ENCODE measurements at regions not wholly inside any gene's neighbourhood (a gene's known extent, or its start where the extent isn't known, plus 50 kb on each side); places are given as distances from the start of the nearest gene placed in this dataset.

DNA sequence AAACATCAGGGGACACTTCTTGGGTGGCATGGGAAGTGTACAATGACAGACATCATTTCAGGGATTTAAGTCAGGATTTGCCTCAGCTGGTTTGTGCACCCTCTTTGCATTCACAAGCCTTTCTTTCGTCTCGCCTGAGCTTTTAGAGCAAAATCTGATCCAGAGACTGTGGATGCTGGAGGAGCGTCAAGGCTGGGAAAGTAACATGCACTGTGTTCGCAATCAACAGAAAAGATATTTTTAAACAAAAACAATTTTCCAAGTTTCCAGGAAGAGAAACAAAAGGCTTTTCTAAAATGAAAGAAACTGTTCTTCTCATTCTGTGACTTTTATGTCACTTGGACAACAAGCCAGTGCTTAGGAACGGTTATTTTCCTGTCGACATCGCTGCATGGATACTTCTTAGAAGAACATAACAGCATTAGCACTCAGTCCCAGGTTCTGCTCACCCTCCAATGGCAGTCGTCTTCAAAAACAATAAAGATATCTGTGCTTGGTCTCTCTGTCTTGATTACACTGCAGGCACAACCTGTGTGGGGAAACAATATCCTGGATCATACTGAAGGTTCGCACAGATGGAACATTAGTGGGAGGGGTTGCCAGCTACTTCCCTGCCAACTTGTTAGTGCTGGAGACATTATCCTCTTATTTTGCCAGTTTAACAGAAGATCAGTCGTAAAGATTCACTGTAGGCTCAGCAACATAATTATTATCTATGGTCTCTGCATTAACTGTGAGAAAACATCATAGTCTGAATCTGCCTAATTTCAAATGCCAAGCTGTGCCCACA, 403.3 kb upstream of the ATP2B1 start:
- Histone ChIP-seq H3K27ac (peak overlapping the region in 2 of 12 donors; percentile 6 to 47), H3K4me3 (peak overlapping the region in 4 of 12 donors; percentile 3 to 14 (median 10)), H3K27me3 (no peaks in the 10 kb centered on the region), H3K9me3 (no peaks in the 10 kb centered on the region), H3K4me1 (peaks cover 0 to 13% (median 0%) of the 10 kb centered on the region in 12 donors), H3K36me3 (no peaks in the 10 kb centered on the region)
- 49 to 61% (median 53%) methylated on average over 10 of the region's 10 CpGs for WGBS, 4 donors
- no peak for DNase-seq
- TF ChIP-seq, protein P1, sequence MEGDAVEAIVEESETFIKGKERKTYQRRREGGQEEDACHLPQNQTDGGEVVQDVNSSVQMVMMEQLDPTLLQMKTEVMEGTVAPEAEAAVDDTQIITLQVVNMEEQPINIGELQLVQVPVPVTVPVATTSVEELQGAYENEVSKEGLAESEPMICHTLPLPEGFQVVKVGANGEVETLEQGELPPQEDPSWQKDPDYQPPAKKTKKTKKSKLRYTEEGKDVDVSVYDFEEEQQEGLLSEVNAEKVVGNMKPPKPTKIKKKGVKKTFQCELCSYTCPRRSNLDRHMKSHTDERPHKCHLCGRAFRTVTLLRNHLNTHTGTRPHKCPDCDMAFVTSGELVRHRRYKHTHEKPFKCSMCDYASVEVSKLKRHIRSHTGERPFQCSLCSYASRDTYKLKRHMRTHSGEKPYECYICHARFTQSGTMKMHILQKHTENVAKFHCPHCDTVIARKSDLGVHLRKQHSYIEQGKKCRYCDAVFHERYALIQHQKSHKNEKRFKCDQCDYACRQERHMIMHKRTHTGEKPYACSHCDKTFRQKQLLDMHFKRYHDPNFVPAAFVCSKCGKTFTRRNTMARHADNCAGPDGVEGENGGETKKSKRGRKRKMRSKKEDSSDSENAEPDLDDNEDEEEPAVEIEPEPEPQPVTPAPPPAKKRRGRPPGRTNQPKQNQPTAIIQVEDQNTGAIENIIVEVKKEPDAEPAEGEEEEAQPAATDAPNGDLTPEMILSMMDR (IDR thresholded peaks at IDR 0.05) = no peak
- no peak for TF ChIP-seq POLR2A (IDR thresholded peaks at IDR 0.05)
- intact Hi-C loops (cut with DNase I) = no loop called here
- peak in 1 of 4 donors; percentile 20 for ATAC-seq

DNA sequence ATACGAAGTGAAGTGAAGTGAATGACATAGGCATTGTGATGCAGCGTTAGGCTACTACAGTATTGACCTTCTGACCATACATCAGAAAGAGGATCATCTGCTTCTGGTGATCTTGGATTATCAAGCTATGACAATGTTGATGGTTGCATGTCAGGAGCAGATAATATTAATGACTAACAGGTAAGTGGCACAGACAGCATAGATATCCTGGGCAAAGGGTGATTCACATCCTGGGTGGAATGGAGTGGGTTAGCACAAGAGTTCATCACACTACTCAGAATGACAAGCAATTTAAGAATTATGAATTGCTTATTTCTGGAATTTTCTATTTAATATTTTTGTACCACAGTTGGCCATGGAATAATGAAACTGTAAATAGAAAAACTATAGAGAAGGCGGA, 397.9 kb upstream of the ATP2B1 start:
- no peak for DNase-seq
- Histone ChIP-seq H3K27ac (no peak overlapping the region), H3K9me3 (no peaks in the 10 kb centered on the region), H3K4me3 (no peak overlapping the region), H3K4me1 (peaks cover 0 to 6% (median 0%) of the 10 kb centered on the region in 12 donors), H3K27me3 (no peaks in the 10 kb centered on the region), H3K36me3 (no peaks in the 10 kb centered on the region)
- 96 to 97% (median 97%) methylated on average over 3 of the region's 3 CpGs for WGBS, 4 donors
- no peak for TF ChIP-seq POLR2A (IDR thresholded peaks at IDR 0.05)
- TF ChIP-seq, protein P1 (IDR thresholded peaks at IDR 0.05) = no peak
- intact Hi-C loops (cut with DNase I) = loop anchor here in 4 of 10 donors (5.0 to 10.0 kb wide), 3 partner anchors 408 to 564 kb away; no protein-coding TSS in a partner anchor
- ATAC-seq = no peak

DNA sequence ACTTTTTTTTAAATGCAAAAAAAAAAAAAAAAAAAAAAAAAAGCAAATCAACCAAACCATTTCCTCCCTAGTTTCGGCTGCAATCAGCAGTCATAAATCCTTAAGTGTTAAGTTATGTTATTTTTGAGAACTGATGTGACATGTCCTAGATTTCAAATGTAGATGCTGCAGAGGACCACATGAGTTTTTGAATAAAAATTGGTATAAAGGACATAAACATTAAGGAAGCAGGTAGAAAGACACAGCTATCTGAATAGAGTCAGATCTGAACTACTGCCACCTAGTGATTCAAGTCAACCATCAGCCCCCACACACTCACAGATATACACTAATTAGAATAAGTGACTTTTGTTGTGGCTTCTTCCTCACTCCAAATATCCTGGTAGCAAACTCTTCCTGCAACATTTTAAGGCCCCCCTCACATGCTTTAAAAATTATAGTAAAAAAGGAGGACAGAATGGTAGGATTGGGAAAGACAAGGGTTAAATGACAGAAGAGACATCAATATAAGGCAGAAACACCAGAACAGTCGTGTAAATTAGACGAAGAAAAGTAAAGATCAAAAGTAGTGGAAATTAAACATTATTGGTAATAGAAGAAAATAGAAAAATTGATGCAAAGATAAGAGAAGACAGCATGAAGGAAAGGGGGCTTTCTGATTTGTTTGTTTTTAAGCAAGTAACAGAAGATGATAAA, 394.5 kb upstream of the ATP2B1 start:
- H3K4me1 ChIP-seq = peaks cover 0 to 4% (median 0%) of the 10 kb centered on the region in 12 donors
- DNase-seq (no peak), ATAC-seq (peak in 2 of 4 donors; percentile 46 to 53)
- TF ChIP-seq, protein P1 (IDR thresholded peaks at IDR 0.05) = peak in 11 of 12 donors; percentile 12 to 61 (median 39)
- TF ChIP-seq POLR2A (IDR thresholded peaks at IDR 0.05) = no peak
- WGBS, 4 donors = 83 to 89% (median 87%) methylated on average over 3 of the region's 3 CpGs
- H3K9me3 ChIP-seq = no peaks in the 10 kb centered on the region
- no peak overlapping the region for H3K4me3 ChIP-seq
- H3K27ac ChIP-seq = no peak overlapping the region
- intact Hi-C loops (cut with DNase I) = loop anchor here in 9 of 10 donors (2.0 to 10.0 kb wide), 5 partner anchors 412 to 561 kb away; no protein-coding TSS in a partner anchor
- H3K27me3 ChIP-seq = no peaks in the 10 kb centered on the region
- no peaks in the 10 kb centered on the region for H3K36me3 ChIP-seq

DNA sequence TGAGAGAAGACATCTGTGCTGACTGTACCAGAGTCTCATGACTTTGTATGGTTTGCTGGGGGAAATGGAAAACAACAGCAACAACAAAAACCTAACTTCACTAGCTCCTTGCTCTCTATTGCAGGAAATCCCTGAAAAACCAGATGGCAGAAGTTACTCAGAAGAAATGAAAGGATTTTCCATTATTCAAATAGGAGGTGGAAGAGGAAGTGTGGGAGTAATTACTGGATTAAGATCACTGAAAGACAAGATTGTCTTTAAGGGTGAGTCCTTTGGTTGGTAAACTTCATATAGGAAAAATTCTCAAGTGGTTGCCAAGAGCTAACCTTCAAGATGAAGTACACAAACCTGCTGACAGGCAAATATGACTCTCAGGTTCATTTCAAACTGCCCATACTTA, 391.9 kb upstream of the ATP2B1 start:
- intact Hi-C loops (cut with DNase I) = loop anchor here in 7 of 10 donors (2.0 to 10.0 kb wide), 5 partner anchors 414 to 558 kb away; no protein-coding TSS in a partner anchor
- no peak for TF ChIP-seq POLR2A (IDR thresholded peaks at IDR 0.05)
- TF ChIP-seq, protein P1 (IDR thresholded peaks at IDR 0.05) = no peak
- DNase-seq (no peak), ATAC-seq (no peak)
- Histone ChIP-seq H3K36me3 (no peaks in the 10 kb centered on the region), H3K27ac (no peak overlapping the region), H3K27me3 (no peaks in the 10 kb centered on the region), H3K9me3 (no peaks in the 10 kb centered on the region), H3K4me3 (no peak overlapping the region), H3K4me1 (peaks cover 0 to 7% (median 0%) of the 10 kb centered on the region in 12 donors)

Measured in heart left ventricle (tissue), 16 donors.